Transverse colon (tissue), 4 donors: ENCODE measurements at regions not wholly inside any gene's neighbourhood (a gene's known extent, or its start where the extent isn't known, plus 50 kb on each side); places are given as distances from the start of the nearest gene placed in this dataset.

Source experiments
- EP300 ChIP-seq: sonication (generic); formaldehyde crosslinking; IDR thresholded peaks from one replicate; pipeline ENCODE4 v1.6.1; 2017; ENCODE audit warnings: antibody characterized with exemption, low read depth
- POLR2A ChIP-seq: fragments of 450-650 bp; IDR thresholded peaks from one replicate; pipeline ENCODE4 v1.6.1; 2016; ENCODE audit warnings: antibody characterized with exemption, mild to moderate bottlenecking, moderate library complexity
- POLR2AphosphoS5 ChIP-seq, 3 donors: sonication (generic); formaldehyde crosslinking; IDR thresholded peaks; one replicate each; pipeline ENCODE4 v1.6.1; 2016; ENCODE audit warnings: antibody characterized with exemption in 3 of 3
- TF ChIP-seq, protein P1 (sequence below), 5 experiments: fragments of 200-600 bp in 3 of 5; fragments of 450-650 bp in 2 of 5; sonication (generic) in 3 of 5; IDR thresholded peaks; 1 replicate in 2 of 5; 2 replicates in 3 of 5; pipeline ENCODE4 v1.5.1; 2016 to 2017; ENCODE audit warnings: antibody characterized with exemption in 5 of 5, inconsistent platforms in 3 of 5, mild to moderate bottlenecking in 2 of 5, moderate library complexity in 1 of 5

DNA sequence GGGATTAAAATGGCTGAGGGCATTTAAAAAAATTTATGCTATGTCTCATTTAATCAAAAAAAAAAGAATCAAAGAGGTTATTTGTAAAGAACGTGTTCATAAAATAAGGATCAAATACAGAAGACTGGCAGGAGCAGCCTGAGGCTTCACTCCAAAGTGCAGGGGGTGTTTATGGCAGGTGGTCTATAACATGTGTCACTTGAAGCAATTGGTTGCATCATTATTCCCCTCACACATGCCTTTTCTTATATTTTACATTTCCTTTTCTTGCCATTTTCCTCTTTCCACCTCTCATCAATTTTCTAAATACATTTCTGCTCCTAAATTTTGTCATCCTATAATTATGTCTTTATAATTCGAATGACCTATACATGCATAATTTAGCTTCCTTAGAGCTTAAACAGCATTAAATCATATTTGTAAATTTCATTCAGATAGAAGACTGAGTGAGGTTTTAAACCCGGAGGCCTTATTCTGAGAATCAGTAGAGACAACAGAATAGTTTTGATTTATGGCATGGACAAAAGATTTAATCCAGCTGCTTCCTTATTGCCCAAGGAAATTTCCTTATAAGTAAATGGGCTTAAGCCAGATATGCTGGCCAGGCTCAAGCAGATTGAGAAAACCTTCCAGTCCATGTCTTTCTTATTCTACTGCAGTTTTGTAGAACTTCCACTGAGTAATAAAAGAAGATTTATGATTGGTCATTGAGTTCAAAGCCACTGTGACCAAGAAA is 322.8 kb downstream of the TGFB2 start:
- TF ChIP-seq, protein P1, sequence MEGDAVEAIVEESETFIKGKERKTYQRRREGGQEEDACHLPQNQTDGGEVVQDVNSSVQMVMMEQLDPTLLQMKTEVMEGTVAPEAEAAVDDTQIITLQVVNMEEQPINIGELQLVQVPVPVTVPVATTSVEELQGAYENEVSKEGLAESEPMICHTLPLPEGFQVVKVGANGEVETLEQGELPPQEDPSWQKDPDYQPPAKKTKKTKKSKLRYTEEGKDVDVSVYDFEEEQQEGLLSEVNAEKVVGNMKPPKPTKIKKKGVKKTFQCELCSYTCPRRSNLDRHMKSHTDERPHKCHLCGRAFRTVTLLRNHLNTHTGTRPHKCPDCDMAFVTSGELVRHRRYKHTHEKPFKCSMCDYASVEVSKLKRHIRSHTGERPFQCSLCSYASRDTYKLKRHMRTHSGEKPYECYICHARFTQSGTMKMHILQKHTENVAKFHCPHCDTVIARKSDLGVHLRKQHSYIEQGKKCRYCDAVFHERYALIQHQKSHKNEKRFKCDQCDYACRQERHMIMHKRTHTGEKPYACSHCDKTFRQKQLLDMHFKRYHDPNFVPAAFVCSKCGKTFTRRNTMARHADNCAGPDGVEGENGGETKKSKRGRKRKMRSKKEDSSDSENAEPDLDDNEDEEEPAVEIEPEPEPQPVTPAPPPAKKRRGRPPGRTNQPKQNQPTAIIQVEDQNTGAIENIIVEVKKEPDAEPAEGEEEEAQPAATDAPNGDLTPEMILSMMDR (IDR thresholded peaks at IDR 0.05) = no peak
- TF ChIP-seq EP300 (no peak), POLR2A (no peak), POLR2AphosphoS5 (IDR thresholded peaks at IDR 0.05) (no peak)
